Loucy (cell line): ENCODE measurements at regions not wholly inside any gene's neighbourhood (a gene's known extent, or its start where the extent isn't known, plus 50 kb on each side); places are given as distances from the start of the nearest gene placed in this dataset.

Experiments used
- CTCF ChIP-seq: fragments of 200-600 bp; sonication (generic); conservative IDR thresholded peaks from 2 replicates; pipeline ENCODE4 v1.5.1; 2014; ENCODE audit warnings: mild to moderate bottlenecking, antibody characterized with exemption, low read length
- EZH2phosphoT487 ChIP-seq: fragments of 200-600 bp; IDR thresholded peaks from 2 replicates; pipeline ENCODE4 v1.6.1; 2018; ENCODE audit warnings: antibody characterized with exemption, mild to moderate bottlenecking, moderate library complexity, borderline replicate concordance

- no peak for TF ChIP-seq CTCF
- TF ChIP-seq EZH2phosphoT487, result no peak
Observed at GRCh38 chr13:40155201-40155600, 499.7 kb downstream of the COG6 start.
